Epidermal melanocyte (primary cell): ENCODE measurements at regions not wholly inside any gene's neighbourhood (a gene's known extent, or its start where the extent isn't known, plus 50 kb on each side); places are given as distances from the start of the nearest gene placed in this dataset.
"Not testable (repeated sequence)": the region's sequence is repeated elsewhere in the genome, so short reads cannot be mapped to it uniquely, and the experiment has no call there.

ENCODE experiments used
- DNase-seq: peaks from one replicate; pipeline ENCODE4 v3.0.0; 2011; ENCODE audit warnings: low spot score; ENCODE audit not compliant: insufficient read length

GRCh38 chr6:34646714-34647113 is 49.9 kb downstream of the ILRUN start:
- DNase-seq: no peak

GRCh38 chr6:34645627-34646026 is 50.9 kb downstream of the ILRUN start:
- DNase-seq: no peak

DNA sequence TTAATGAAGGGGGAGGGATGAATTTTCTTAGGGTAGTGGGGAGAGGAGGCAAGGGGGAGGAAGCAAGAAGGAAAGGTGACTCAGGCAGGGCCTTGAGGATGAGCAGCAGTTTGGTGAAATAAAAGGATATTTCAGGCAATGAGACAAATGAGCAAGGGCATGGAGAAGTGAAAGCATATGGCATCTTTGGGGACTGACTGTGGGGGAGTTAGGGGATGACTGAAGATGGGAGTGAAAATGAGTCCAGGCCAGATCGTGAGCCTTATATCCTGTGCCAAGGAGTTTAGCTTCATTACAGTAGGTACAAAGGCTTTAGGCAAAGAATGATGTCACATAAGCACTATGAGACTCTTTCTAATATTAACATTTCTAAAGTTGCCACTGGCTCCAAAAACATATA is 51.9 kb downstream of the ILRUN start:
- DNase-seq: no peak

GRCh38 chr6:34642427-34642826 is 54.1 kb downstream of the ILRUN start:
- no peak for DNase-seq

- not testable (repeated sequence) for DNase-seq
These were observed 56.3 kb downstream of the ILRUN start for GRCh38 chr6:34640074-34640849.

DNA sequence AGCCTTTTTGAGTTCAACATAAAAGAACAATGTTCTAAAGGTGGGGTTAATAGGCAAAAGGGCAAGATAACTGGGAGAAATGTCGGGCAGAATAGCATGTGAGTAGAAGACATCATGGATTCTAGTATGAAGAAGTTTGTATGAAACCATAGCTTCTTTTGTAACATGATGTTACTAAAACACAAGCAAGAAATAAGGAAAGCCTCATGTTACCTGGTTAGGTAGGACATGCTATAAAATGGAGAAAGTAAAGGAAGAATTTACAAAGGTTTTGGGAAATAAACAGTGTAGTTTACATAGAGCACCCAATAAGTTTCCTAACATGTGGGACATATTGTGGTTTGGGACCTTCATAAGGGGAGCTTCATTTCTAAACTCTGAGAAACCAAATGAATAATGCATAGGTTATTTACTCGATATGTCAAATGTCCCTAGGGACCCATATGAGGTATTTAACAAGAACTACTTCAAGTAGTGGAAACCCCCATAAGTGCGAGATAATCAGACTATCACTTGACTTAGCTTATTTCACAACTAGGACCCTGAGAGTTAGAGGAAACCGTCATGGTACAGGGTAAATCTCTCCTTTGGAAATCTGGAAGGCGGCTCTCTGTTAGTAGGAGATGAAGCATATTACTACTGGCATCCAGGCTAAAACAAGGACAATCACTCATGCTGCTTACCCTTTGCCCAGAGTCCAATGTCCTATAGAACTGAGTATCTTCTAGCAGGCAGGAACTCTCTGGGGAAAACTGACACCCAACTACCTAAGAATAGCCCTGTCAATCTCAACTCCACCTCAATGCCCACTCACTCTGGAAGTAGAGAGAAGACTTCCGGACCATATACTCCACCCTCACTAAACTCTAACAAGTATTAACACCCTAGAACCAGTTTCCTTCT is 57.5 kb downstream of the ILRUN start:
- DNase-seq: no peak

DNA sequence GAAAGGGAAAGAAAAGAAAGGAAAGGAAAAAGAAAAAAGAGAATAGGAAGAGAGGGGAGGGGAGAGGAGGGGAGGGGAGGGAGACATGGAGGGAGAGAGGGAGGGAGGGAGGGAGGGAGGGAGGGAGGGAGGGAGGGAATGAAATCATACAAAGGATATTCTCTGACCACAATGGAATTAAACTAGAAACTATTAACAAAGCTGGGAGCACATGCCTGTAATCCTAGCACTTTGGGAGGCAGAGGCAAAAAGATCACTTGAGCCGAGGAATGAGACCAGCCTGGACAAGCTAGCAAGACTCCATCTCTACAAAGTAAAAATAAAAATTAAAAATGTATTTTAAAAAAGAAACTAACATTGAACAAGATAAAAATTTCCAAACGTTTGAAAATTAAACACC is 62.8 kb downstream of the ILRUN start:
- no peak for DNase-seq

- DNase-seq: no peak
These were observed 63.3 kb downstream of the ILRUN start for GRCh38 chr6:34633256-34633655.

- peak; percentile 23 for DNase-seq
These were observed 66.5 kb downstream of the ILRUN start for GRCh38 chr6:34630040-34630439.

GRCh38 chr6:34627296-34627695 is 69.3 kb downstream of the ILRUN start:
- DNase-seq: no peak

GRCh38 chr6:34618430-34619182 is 62.5 kb upstream of the SPDEF start:
- DNase-seq: no peak

- no peak for DNase-seq
These were observed 61.1 kb upstream of the SPDEF start for GRCh38 chr6:34617231-34617630.

DNA sequence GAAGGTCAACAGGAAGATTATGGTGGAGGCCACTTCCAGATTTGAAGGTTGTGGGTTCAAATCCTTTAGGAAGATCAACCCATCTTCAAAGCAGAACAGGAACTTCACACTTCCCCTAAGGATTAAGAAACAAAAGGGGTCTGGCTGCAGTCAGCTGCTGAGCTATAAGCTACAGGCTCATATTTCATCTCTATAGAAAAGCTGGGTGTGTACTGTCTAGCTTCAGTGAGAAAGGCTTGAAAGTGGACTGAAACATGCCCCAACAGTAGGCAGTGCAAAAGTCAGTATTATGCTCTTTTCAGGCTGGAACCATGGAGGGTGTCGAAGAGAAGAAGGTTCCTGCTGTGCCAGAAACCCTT is 60.1 kb upstream of the SPDEF start:
- DNase-seq: no peak

GRCh38 chr6:34615574-34616226 is 59.6 kb upstream of the SPDEF start:
- no peak for DNase-seq

GRCh38 chr6:34610819-34611477 is 54.8 kb upstream of the SPDEF start:
- no peak for DNase-seq

- DNase-seq: no peak
These were observed 52.4 kb upstream of the SPDEF start for GRCh38 chr6:34608321-34609091.

DNA sequence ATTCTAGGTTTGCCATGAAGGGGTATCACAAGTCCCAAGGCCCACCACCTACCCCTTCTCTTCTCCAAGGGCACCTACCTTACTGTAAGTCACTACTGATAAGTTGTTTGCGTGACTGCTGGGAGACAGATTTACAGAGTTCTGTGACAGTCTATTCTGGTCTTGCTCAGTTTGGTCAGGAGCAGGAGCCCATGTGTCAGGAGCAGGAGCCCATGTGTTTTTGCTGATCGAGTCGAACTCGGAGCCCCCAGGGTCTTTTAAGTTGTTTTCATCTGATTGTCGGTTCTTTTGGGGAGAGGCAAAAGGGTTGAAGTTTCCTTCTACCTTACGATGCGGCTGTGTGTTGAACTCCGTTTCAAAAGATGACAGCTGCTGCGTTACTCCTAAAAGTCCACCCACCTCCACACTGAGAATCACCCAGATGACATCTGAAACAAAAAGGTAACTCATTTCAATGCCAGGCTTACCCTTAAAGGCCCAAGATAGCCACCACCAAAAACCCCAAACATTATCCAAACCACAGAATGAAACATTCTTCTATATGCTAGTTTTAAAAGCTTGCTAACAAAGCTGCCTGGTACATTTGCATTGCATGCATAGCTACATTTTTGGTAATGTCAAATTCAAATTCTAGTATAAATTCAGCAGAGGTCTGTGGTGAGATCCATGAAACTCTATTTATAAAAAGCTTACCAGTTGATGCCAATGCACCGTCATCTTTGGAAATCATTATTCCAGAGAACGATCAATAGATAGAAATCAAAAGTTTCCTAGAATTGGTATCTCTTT is 50.5 kb upstream of the SPDEF start:
- no peak for DNase-seq
